ENCODE measurements at regions not wholly inside any gene's neighbourhood (a gene's known extent, or its start where the extent isn't known, plus 50 kb on each side); places are given as distances from the start of the nearest gene placed in this dataset.

DNA sequence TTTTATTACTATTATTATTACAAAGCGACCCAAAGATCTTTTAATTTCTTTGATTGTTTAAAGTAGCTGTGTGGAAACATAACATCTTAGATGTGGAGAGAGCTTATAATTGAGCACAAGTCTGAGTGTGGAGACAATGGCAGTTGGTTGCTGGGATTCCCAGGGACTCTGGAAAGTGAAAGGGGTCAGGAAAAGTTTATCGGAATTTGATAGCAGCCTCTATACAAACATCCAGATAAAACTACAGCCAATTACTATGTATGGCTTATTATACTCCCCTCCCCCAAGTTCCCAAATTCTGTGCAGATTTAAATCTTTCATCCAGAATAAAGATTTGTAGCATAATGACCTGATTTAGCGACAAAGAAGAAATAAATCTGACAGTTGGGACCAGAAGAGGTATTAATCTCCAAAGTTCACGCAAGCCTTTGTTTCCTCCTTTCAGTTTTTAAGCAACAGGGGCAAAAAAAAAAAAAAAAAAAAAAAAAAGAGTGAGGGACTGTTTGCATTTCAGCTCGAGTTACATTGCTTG lies 121.4 kb upstream of the MAP3K7 start:
- no TSS peak for BruUV-seq (replicated peaks)
- ChIA-PET CTCF (no interaction called here), POLR2A (no interaction called here)
- H3K36me3 Mint-ChIP-seq (ENCODE audit: insufficient read depth, unreplicated experiment) = no peaks in the 10 kb centered on the region
- intact Hi-C loops (cut with micrococcal nuclease; ENCODE audit: unreplicated experiment) = no loop called here
- no peaks in the 10 kb centered on the region for H3K4me1 Mint-ChIP-seq (ENCODE audit: low read depth, unreplicated experiment)
- peaks cover 9% of the 10 kb centered on the region for H3K27me3 Mint-ChIP-seq (ENCODE audit: insufficient read depth, unreplicated experiment)
- H3K4me3 ChIP-seq (ENCODE audit: low read depth, low read length) = no peak overlapping the region
- no peaks in the 10 kb centered on the region for H3K9me3 Mint-ChIP-seq (ENCODE audit: unreplicated experiment)
- DNase-seq = no peak
- H3K36me3 ChIP-seq (ENCODE audit: control insufficient read depth, insufficient read depth, low read length) = no peaks in the 10 kb centered on the region
- no peaks in the 10 kb centered on the region for H3K27me3 ChIP-seq (replicated peaks; ENCODE audit: control insufficient read depth, insufficient read depth, low read length)
- no peaks in the 10 kb centered on the region for H3K4me1 ChIP-seq
- TF ChIP-seq, protein P1, sequence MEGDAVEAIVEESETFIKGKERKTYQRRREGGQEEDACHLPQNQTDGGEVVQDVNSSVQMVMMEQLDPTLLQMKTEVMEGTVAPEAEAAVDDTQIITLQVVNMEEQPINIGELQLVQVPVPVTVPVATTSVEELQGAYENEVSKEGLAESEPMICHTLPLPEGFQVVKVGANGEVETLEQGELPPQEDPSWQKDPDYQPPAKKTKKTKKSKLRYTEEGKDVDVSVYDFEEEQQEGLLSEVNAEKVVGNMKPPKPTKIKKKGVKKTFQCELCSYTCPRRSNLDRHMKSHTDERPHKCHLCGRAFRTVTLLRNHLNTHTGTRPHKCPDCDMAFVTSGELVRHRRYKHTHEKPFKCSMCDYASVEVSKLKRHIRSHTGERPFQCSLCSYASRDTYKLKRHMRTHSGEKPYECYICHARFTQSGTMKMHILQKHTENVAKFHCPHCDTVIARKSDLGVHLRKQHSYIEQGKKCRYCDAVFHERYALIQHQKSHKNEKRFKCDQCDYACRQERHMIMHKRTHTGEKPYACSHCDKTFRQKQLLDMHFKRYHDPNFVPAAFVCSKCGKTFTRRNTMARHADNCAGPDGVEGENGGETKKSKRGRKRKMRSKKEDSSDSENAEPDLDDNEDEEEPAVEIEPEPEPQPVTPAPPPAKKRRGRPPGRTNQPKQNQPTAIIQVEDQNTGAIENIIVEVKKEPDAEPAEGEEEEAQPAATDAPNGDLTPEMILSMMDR (IDR thresholded peaks at IDR 0.05; ENCODE audit: insufficient read depth in 1 of 2, low read depth in 1 of 2, low read length in 1 of 2, severe bottlenecking in 1 of 2, unreplicated experiment in 1 of 2) = no peak
- H3K9me3 ChIP-seq = no peaks in the 10 kb centered on the region
- no peak overlapping the region for H3K27ac Mint-ChIP-seq (ENCODE audit: unreplicated experiment)
- H3K4me3 Mint-ChIP-seq (ENCODE audit: unreplicated experiment) = no peak overlapping the region

DNA sequence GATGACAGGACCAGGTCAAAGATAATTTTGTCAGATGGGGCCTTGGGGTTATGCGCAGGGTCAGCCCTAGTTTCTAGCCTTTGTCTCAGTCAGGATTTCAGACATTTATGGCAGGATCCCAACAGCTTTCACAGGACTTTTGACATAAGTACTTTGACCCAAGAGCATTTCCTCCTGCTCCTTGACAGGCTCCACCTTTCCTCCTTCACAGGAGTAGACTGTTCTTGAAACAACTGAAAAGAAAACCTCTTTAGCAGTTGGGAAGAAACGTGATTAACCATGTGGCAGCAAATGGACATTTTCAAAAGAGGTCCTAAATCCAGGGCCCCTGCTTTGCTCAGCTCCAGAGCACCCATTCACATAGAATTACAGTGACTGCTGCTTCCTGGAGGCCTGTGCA lies 120.4 kb upstream of the MAP3K7 start:
- no peaks in the 10 kb centered on the region for H3K9me3 Mint-ChIP-seq (ENCODE audit: unreplicated experiment)
- intact Hi-C loops (cut with micrococcal nuclease; ENCODE audit: unreplicated experiment) = no loop called here
- no peaks in the 10 kb centered on the region for H3K36me3 Mint-ChIP-seq (ENCODE audit: insufficient read depth, unreplicated experiment)
- H3K27me3 Mint-ChIP-seq (ENCODE audit: insufficient read depth, unreplicated experiment) = peaks cover 11% of the 10 kb centered on the region
- Histone ChIP-seq H3K27me3 (replicated peaks; ENCODE audit: control insufficient read depth, insufficient read depth, low read length) (no peaks in the 10 kb centered on the region), H3K9me3 (no peaks in the 10 kb centered on the region), H3K36me3 (ENCODE audit: control insufficient read depth, insufficient read depth, low read length) (no peaks in the 10 kb centered on the region), H3K4me3 (ENCODE audit: low read depth, low read length) (no peak overlapping the region), H3K4me1 (no peaks in the 10 kb centered on the region)
- CTCF ChIA-PET = no interaction called here
- H3K27ac Mint-ChIP-seq (ENCODE audit: unreplicated experiment) = no peak overlapping the region
- no peak overlapping the region for H3K4me3 Mint-ChIP-seq (ENCODE audit: unreplicated experiment)
- no peak for DNase-seq
- BruUV-seq (replicated peaks) = no TSS peak
- no peaks in the 10 kb centered on the region for H3K4me1 Mint-ChIP-seq (ENCODE audit: low read depth, unreplicated experiment)
- TF ChIP-seq, protein P1 (IDR thresholded peaks at IDR 0.05; ENCODE audit: insufficient read depth in 1 of 2, low read depth in 1 of 2, low read length in 1 of 2, severe bottlenecking in 1 of 2, unreplicated experiment in 1 of 2) = no peak
- POLR2A ChIA-PET = no interaction called here

DNA sequence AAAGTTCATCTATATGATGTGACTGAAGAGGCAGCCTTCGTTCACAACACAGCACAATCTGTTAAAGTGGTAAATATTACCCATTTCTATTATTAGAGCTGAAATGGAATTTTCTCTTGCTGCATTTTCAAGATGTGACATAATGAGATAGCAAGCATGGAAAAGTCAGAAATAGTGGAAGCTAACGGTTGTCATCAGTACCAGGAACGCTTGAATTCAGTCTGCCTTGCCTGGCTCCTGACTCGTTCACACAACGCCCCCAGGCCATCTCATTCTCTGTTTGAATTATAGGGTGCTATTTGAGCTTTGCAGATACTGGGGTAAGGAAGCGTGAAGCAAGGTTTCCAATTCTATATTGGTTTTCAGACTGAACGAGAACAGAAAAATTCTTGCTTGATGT lies 116.5 kb upstream of the MAP3K7 start:
- peaks cover 4% of the 10 kb centered on the region for H3K27me3 Mint-ChIP-seq (ENCODE audit: insufficient read depth, unreplicated experiment)
- H3K27ac Mint-ChIP-seq (ENCODE audit: unreplicated experiment) = no peak overlapping the region
- no peak overlapping the region for H3K4me3 Mint-ChIP-seq (ENCODE audit: unreplicated experiment)
- H3K27me3 ChIP-seq (replicated peaks; ENCODE audit: control insufficient read depth, insufficient read depth, low read length) = no peaks in the 10 kb centered on the region
- H3K4me3 ChIP-seq (ENCODE audit: low read depth, low read length) = no peak overlapping the region
- no peak for DNase-seq
- no TSS peak for BruUV-seq (replicated peaks)
- no peaks in the 10 kb centered on the region for H3K9me3 ChIP-seq
- TF ChIP-seq, protein P1 (IDR thresholded peaks at IDR 0.05; ENCODE audit: insufficient read depth in 1 of 2, low read depth in 1 of 2, low read length in 1 of 2, severe bottlenecking in 1 of 2, unreplicated experiment in 1 of 2) = no peak
- no peaks in the 10 kb centered on the region for H3K36me3 ChIP-seq (ENCODE audit: control insufficient read depth, insufficient read depth, low read length)
- ChIA-PET CTCF (interaction anchor here (0.5 kb wide), 1 partner anchor 101 kb away, joined by 3 read pairs; no protein-coding TSS in a partner anchor), POLR2A (no interaction called here)
- no peaks in the 10 kb centered on the region for H3K36me3 Mint-ChIP-seq (ENCODE audit: insufficient read depth, unreplicated experiment)
- no peaks in the 10 kb centered on the region for H3K4me1 ChIP-seq
- no peaks in the 10 kb centered on the region for H3K9me3 Mint-ChIP-seq (ENCODE audit: unreplicated experiment)
- intact Hi-C loops (cut with micrococcal nuclease; ENCODE audit: unreplicated experiment) = loop anchor here (5.0 kb wide), 2 partner anchors 49 to 159 kb away; no protein-coding TSS in a partner anchor
- no peaks in the 10 kb centered on the region for H3K4me1 Mint-ChIP-seq (ENCODE audit: low read depth, unreplicated experiment)

Measured in Caco-2 (cell line).